ENCODE measurements at regions not wholly inside any gene's neighbourhood (a gene's known extent, or its start where the extent isn't known, plus 50 kb on each side); places are given as distances from the start of the nearest gene placed in this dataset.

- no peak for TF ChIP-seq CTCF (IDR thresholded peaks at IDR 0.05)
These were observed 287.3 kb downstream of the CMPK2 start for GRCh38 chr2:6578416-6578815.

GRCh38 chr2:6579281-6579680, 286.4 kb downstream of the CMPK2 start:
- TF ChIP-seq CTCF (IDR thresholded peaks at IDR 0.05), result no peak

- no peak for TF ChIP-seq CTCF (IDR thresholded peaks at IDR 0.05)
These were observed 284.7 kb downstream of the CMPK2 start for GRCh38 chr2:6580982-6581381.

- TF ChIP-seq CTCF (IDR thresholded peaks at IDR 0.05), result no peak
These were observed 276.6 kb downstream of the CMPK2 start for GRCh38 chr2:6589150-6589549.

GRCh38 chr2:6590442-6590841, 275.3 kb downstream of the CMPK2 start:
- no peak for TF ChIP-seq CTCF (IDR thresholded peaks at IDR 0.05)

- no peak for TF ChIP-seq CTCF (IDR thresholded peaks at IDR 0.05)
These were observed 263.2 kb downstream of the CMPK2 start for GRCh38 chr2:6602471-6602870.

- no peak for TF ChIP-seq CTCF (IDR thresholded peaks at IDR 0.05)
These were observed 259.7 kb downstream of the CMPK2 start for GRCh38 chr2:6605836-6606505.

- TF ChIP-seq CTCF (IDR thresholded peaks at IDR 0.05), result no peak
These were observed 247.9 kb downstream of the CMPK2 start for GRCh38 chr2:6617794-6618193.

Measured in LNCAP (cell line).